H1 (cell line): ENCODE measurements at regions not wholly inside any gene's neighbourhood (a gene's known extent, or its start where the extent isn't known, plus 50 kb on each side); places are given as distances from the start of the nearest gene placed in this dataset.

Experiments
- CTCF ChIA-PET: fragments of 300-600 bp; sonication (Branson Sonifier 250); formaldehyde crosslinking; loops from one replicate; lab custom pipeline; 2021; ENCODE audit not compliant: partially characterized antibody; lab: Charles Lee
- POLR2A ChIA-PET: fragments of 300-600 bp; sonication (Branson Sonifier 250); formaldehyde crosslinking; loops from one replicate; lab custom pipeline; 2021; ENCODE audit warnings: inconsistent platforms; ENCODE audit not compliant: partially characterized antibody; lab: Charles Lee
- DNase-seq, 2 experiments: peaks; one replicate each; pipeline versions ENCODE4 v3.0.0 to v3.0.0-alpha.2; 2010 to 2022; ENCODE audit warnings: low spot score in 2 of 2, low read depth in 1 of 2, mixed read lengths in 1 of 2
- FAIRE-seq: peaks from 2 replicates; lab custom pipeline; 2011; peaks lifted over from hg19 to GRCh38; lab: Jason Lieb, UNC
- H2AFZ ChIP-seq: 2 replicates; pipeline ENCODE4 v1.8.1; 2012; ENCODE audit warnings: low read length, inconsistent platforms
- H2AK5ac ChIP-seq: 2 replicates; pipeline ENCODE4 v1.6.1; 2013; ENCODE audit warnings: low read depth, low read length
- H2BK120ac ChIP-seq: replicated peaks from 2 replicates; pipeline ENCODE3; 2013; ENCODE audit warnings: low read depth, low read length, inconsistent platforms
- H2BK12ac ChIP-seq: 2 replicates; pipeline ENCODE4 v1.6.1; 2013; ENCODE audit warnings: low read depth, low read length
- H2BK15ac ChIP-seq: 2 replicates; pipeline ENCODE4 v1.6.1; 2013; ENCODE audit warnings: low read length
- H2BK20ac ChIP-seq: 2 replicates; pipeline ENCODE4 v1.6.1; 2013; ENCODE audit warnings: low read length
- H2BK5ac ChIP-seq: 2 replicates; pipeline ENCODE4 v1.6.1; 2013; ENCODE audit warnings: low read depth, low read length
- H3K14ac ChIP-seq: 2 replicates; pipeline ENCODE4 v1.6.1; 2013; ENCODE audit warnings: inconsistent platforms; ENCODE audit not compliant: insufficient read length
- H3K18ac ChIP-seq: 2 replicates; pipeline ENCODE4 v1.6.1; 2013; ENCODE audit warnings: low read length; ENCODE audit errors: extremely low read depth
- H3K23ac ChIP-seq: 2 replicates; pipeline ENCODE4 v1.6.1; 2013; ENCODE audit warnings: inconsistent platforms; ENCODE audit not compliant: insufficient read length
- H3K23me2 ChIP-seq: 2 replicates; pipeline ENCODE4 v1.6.1; 2013; ENCODE audit warnings: low read depth, low read length
- H3K27ac ChIP-seq: 2 replicates; pipeline ENCODE4 v1.6.1; 2011; ENCODE audit warnings: low read depth, low read length, inconsistent platforms
- H3K27me3 ChIP-seq, 4 experiments: replicated peaks in 1 of 4; 1 replicate in 1 of 4; 2 replicates in 3 of 4; pipeline versions ENCODE4 v1.6.1 to v1.8.1; 2011 to 2013; ENCODE audit warnings: low read length in 3 of 4, mild to moderate bottlenecking in 3 of 4, inconsistent platforms in 2 of 4, mixed read lengths in 2 of 4, moderate library complexity in 1 of 4; ENCODE audit not compliant: control insufficient read depth in 3 of 4, insufficient read depth in 3 of 4; ENCODE audit errors: extremely low read depth in 1 of 4
- H3K36me3 ChIP-seq, 4 experiments: 2 replicates each; pipeline versions ENCODE4 v1.6.1 to v1.8.1; 2011 to 2013; ENCODE audit warnings: mild to moderate bottlenecking in 4 of 4, low read length in 3 of 4, moderate library complexity in 2 of 4, control low read depth in 1 of 4, inconsistent platforms in 1 of 4; ENCODE audit not compliant: insufficient read depth in 4 of 4, control insufficient read depth in 2 of 4
- H3K4ac ChIP-seq: replicated peaks from 2 replicates; pipeline ENCODE3; 2013; ENCODE audit warnings: low read length, low read depth, mixed read lengths, inconsistent platforms; ENCODE audit not compliant: insufficient read length
- H3K4me1 ChIP-seq, 4 experiments: replicated peaks in 1 of 4; 1 replicate in 1 of 4; 2 replicates in 3 of 4; pipeline versions ENCODE4 v1.6.1 to v1.8.1; 2011 to 2013; ENCODE audit warnings: low read length in 3 of 4, inconsistent platforms in 2 of 4, mixed read lengths in 1 of 4; ENCODE audit not compliant: insufficient read depth in 4 of 4, control insufficient read depth in 3 of 4
- H3K4me2 ChIP-seq, 2 experiments: 2 replicates each; pipeline versions ENCODE4 v1.6.1 to v1.8.1; 2011 to 2013; ENCODE audit warnings: low read depth in 2 of 2, low read length in 2 of 2, control low read depth in 1 of 2, inconsistent platforms in 1 of 2, mild to moderate bottlenecking in 1 of 2; ENCODE audit not compliant: insufficient read depth in 1 of 2
- H3K4me3 ChIP-seq, 4 experiments: fragments of 200-600, 300-600 bp in 1 of 4; sonication (generic), shearing (Covaris generic), sonication (Bioruptor Twin) in 1 of 4; 2 replicates each; pipeline versions ENCODE4 v1.5.1 to v1.8.1; 2011 to 2016; ENCODE audit warnings: low read length in 4 of 4, low read depth in 3 of 4, control low read depth in 2 of 4, inconsistent platforms in 2 of 4, mild to moderate bottlenecking in 2 of 4, mixed read lengths in 1 of 4, moderate library complexity in 1 of 4; ENCODE audit not compliant: insufficient read depth in 2 of 4; ENCODE audit errors: extremely low read depth in 1 of 4
- H3K56ac ChIP-seq: replicated peaks from 2 replicates; pipeline ENCODE3; 2013; ENCODE audit warnings: low read depth, mild to moderate bottlenecking, mixed read lengths, low read length, inconsistent platforms; ENCODE audit not compliant: insufficient read length
- H3K79me1 ChIP-seq: 2 replicates; pipeline ENCODE4 v1.6.1; 2013; ENCODE audit warnings: low read depth, low read length, control low read depth
- H3K79me2 ChIP-seq, 2 experiments: 2 replicates each; pipeline versions ENCODE4 v1.6.1 to v1.8.1; 2012 to 2013; ENCODE audit warnings: low read length in 2 of 2, mild to moderate bottlenecking in 2 of 2, inconsistent platforms in 1 of 2; ENCODE audit not compliant: insufficient read depth in 2 of 2, control insufficient read depth in 1 of 2
- H3K9ac ChIP-seq, 4 experiments: replicated peaks in 1 of 4; 1 replicate in 1 of 4; 2 replicates in 3 of 4; pipeline versions ENCODE4 v1.6.1 to v1.8.1; 2011 to 2013; ENCODE audit warnings: low read depth in 3 of 4, low read length in 3 of 4, control low read depth in 2 of 4, mild to moderate bottlenecking in 2 of 4, moderate library complexity in 2 of 4, inconsistent platforms in 1 of 4; ENCODE audit errors: extremely low read depth in 1 of 4
- H3K9me3 ChIP-seq, 2 experiments: 2 replicates each; pipeline versions ENCODE4 v1.6.1 to v1.8.1; 2012 to 2013; ENCODE audit warnings: mild to moderate bottlenecking in 2 of 2, moderate library complexity in 2 of 2, control low read depth in 1 of 2, inconsistent platforms in 1 of 2, low read depth in 1 of 2, low read length in 1 of 2, mixed read lengths in 1 of 2; ENCODE audit not compliant: insufficient read depth in 2 of 2
- H4K20me1 ChIP-seq, 2 experiments: replicated peaks in 1 of 2; 2 replicates each; pipeline versions ENCODE3 to v1.8.1; 2011 to 2013; ENCODE audit warnings: inconsistent platforms in 2 of 2, low read length in 2 of 2, mild to moderate bottlenecking in 1 of 2; ENCODE audit not compliant: insufficient read depth in 2 of 2, control insufficient read depth in 1 of 2
- H4K5ac ChIP-seq: 2 replicates; pipeline ENCODE4 v1.6.1; 2013; ENCODE audit warnings: low read length, low read depth, mixed read lengths, inconsistent platforms; ENCODE audit not compliant: insufficient read length
- H4K8ac ChIP-seq: 2 replicates; pipeline ENCODE4 v1.8.0; 2013; ENCODE audit warnings: mild to moderate bottlenecking, moderate library complexity, low read length, inconsistent platforms; ENCODE audit not compliant: insufficient read depth; ENCODE audit errors: extremely low read depth
- H4K91ac ChIP-seq: replicated peaks from 2 replicates; pipeline ENCODE3; 2013; ENCODE audit warnings: low read length, mixed read lengths, inconsistent platforms; ENCODE audit not compliant: insufficient read length
- CHD1 ChIP-seq: IDR thresholded peaks from 2 replicates; pipeline ENCODE4 v1.6.1; 2012; ENCODE audit warnings: low read depth, low read length, improper control_type of control experiment
- RFX5 ChIP-seq: IDR thresholded peaks from 2 replicates; pipeline ENCODE4 v1.6.1; 2011; ENCODE audit warnings: low read depth, low read length, improper control_type of control experiment, borderline replicate concordance
- YY1 ChIP-seq: IDR thresholded peaks from 2 replicates; pipeline ENCODE4 v1.6.1; 2011; ENCODE audit warnings: low read depth, mild to moderate bottlenecking, low read length
- WGBS, 2 experiments: shearing (Covaris generic) in 1 of 2; methylation state at CpG; one replicate each; pipeline versions ENCODE4 v1.1.6 to v1.1.7; 2013 to 2015; ENCODE audit warnings: low lambda C conversion rate in 2 of 2, mixed read lengths in 2 of 2, inconsistent platforms in 1 of 2, low coverage in 1 of 2, missing lambda C conversion rate in 1 of 2; ENCODE audit not compliant: insufficient replicate concordance in 2 of 2, insufficient coverage in 1 of 2, insufficient read length in 1 of 2; ENCODE audit errors: extremely low coverage in 1 of 2, missing lambda C conversion rate in 1 of 2; 5-methylcytosine and 5-hydroxymethylcytosine counted together

DNA sequence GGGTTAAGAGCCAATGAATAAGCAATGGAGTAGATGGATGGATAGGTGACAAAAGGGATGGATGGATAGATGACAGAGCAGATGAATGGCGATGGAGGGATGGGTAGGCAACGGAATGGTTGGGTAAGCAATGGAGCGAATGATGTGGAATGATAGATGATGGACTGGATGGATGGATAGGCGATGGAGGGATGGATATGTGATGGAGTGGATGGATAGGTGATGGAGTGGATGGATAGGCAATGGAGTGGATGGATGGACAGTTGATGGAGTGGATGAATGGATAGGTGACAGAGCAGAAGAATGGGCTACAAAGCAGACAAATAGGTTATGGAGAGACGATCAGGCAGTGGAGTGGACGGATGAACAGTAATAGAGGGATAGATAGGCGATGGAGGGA, 269.6 kb downstream of the TEX29 start:
- H4K91ac ChIP-seq: no peak overlapping the region
- no peak overlapping the region for H3K4me3 ChIP-seq
- H3K4me1 ChIP-seq: no peaks in the 10 kb centered on the region
- H3K9ac ChIP-seq: no peak overlapping the region
- CTCF ChIA-PET: interaction anchor here (1.7 kb wide), 1 partner anchor 49 kb away, joined by 3 read pairs; no protein-coding TSS in a partner anchor
- no peak overlapping the region for H3K18ac ChIP-seq
- H3K79me1 ChIP-seq: no peaks in the 10 kb centered on the region
- no peak overlapping the region for H3K23ac ChIP-seq
- no peak overlapping the region for H2AFZ ChIP-seq
- H3K27ac ChIP-seq: no peak overlapping the region
- H4K5ac ChIP-seq: no peak overlapping the region
- no peaks in the 10 kb centered on the region for H4K20me1 ChIP-seq
- no peak overlapping the region for H2BK12ac ChIP-seq
- H3K23me2 ChIP-seq: peaks cover 4% of the 10 kb centered on the region; the same call in 1 of the 2 replicates
- no peak overlapping the region for H3K4me2 ChIP-seq
- no peak overlapping the region for H2BK15ac ChIP-seq
- H2BK5ac ChIP-seq: no peak overlapping the region
- POLR2A ChIA-PET: no interaction called here
- no peak overlapping the region for H3K14ac ChIP-seq
- no peak overlapping the region for H3K4ac ChIP-seq
- H3K56ac ChIP-seq: peak overlapping the region; percentile 69
- 94 to 100% methylated on average over 2 to 7 of the region's 7 CpGs for WGBS, 2 experiments
- no peak overlapping the region for H4K8ac ChIP-seq
- no peak overlapping the region for H2AK5ac ChIP-seq
- FAIRE-seq (no peak), DNase-seq (no peak)
- H3K27me3 ChIP-seq: no peaks in the 10 kb centered on the region
- no peaks in the 10 kb centered on the region for H3K79me2 ChIP-seq
- H3K36me3 ChIP-seq: no peaks in the 10 kb centered on the region
- H3K9me3 ChIP-seq: peaks cover 0 to under 1% of the 10 kb centered on the region in 2 experiments; a peak in 1 of 4 replicates
- H2BK120ac ChIP-seq: no peak overlapping the region
- H2BK20ac ChIP-seq: no peak overlapping the region
- no peak for TF ChIP-seq YY1
- no peak for TF ChIP-seq CHD1
- no peak for TF ChIP-seq RFX5
